ENCODE measurements at regions not wholly inside any gene's neighbourhood (a gene's known extent, or its start where the extent isn't known, plus 50 kb on each side); places are given as distances from the start of the nearest gene placed in this dataset.

DNA sequence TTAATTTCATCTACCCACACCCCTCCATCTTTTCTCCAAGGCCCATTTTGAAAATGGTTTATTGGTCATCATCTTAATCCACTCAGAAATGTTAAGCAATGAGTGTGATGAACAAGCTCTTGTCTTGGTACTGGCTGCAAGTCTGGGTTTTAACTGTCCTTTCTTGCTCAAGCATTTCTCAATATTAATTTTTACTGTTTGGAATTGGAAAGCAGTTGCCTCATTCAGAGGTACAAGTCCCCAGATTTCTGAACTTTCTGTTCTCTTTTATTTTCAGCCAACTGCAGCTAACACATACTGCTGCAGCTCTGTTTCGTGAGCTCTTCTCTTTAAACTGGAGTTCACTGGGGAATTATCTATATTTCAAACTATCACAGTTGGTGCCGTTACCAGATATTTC lies 99.4 kb upstream of the TEX51 start:
- Histone ChIP-seq H3K27me3 (no peaks in the 10 kb centered on the region), H3K27ac (no peak overlapping the region), H3K36me3 (no peaks in the 10 kb centered on the region), H3K9me3 (no peaks in the 10 kb centered on the region), H3K4me1 (ENCODE audit: insufficient read depth) (no peaks in the 10 kb centered on the region), H3K4me3 (no peak overlapping the region)
- no peak for DNase-seq
- intact Hi-C loops (cut with DNase I): no loop called here
- WGBS, 3 donors: 68 to 87% (median 70%) methylated on average over 2 of the region's 2 CpGs
- no peak for TF ChIP-seq EP300 (IDR thresholded peaks at IDR 0.05)

DNA sequence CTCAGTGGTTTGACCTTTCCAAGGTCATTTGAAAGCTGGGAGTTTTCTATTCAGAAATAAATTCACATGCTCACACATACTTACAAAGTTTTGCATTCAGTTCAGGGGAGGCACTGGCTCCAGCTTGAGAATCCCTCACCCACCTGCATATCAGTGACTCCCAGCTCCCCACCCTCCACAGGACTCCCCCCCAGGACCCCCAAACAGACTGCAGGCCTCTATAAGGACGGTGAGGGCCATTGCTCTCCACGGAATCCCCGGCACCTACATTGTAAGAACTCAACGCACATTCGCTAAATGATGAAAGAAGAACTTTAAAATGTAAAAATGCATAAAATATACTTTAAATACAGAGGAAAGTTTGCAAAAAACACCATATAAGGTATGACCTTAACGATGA lies 97.2 kb upstream of the TEX51 start:
- H3K36me3 ChIP-seq: no peaks in the 10 kb centered on the region
- TF ChIP-seq, protein P1, sequence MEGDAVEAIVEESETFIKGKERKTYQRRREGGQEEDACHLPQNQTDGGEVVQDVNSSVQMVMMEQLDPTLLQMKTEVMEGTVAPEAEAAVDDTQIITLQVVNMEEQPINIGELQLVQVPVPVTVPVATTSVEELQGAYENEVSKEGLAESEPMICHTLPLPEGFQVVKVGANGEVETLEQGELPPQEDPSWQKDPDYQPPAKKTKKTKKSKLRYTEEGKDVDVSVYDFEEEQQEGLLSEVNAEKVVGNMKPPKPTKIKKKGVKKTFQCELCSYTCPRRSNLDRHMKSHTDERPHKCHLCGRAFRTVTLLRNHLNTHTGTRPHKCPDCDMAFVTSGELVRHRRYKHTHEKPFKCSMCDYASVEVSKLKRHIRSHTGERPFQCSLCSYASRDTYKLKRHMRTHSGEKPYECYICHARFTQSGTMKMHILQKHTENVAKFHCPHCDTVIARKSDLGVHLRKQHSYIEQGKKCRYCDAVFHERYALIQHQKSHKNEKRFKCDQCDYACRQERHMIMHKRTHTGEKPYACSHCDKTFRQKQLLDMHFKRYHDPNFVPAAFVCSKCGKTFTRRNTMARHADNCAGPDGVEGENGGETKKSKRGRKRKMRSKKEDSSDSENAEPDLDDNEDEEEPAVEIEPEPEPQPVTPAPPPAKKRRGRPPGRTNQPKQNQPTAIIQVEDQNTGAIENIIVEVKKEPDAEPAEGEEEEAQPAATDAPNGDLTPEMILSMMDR (IDR thresholded peaks at IDR 0.05): no peak
- TF ChIP-seq POLR2A (IDR thresholded peaks at IDR 0.05): no peak
- no peak for TF ChIP-seq EP300 (IDR thresholded peaks at IDR 0.05)
- no peak overlapping the region for H3K27ac ChIP-seq
- H3K4me3 ChIP-seq: no peak overlapping the region
- DNase-seq: no peak
- H3K4me1 ChIP-seq (ENCODE audit: insufficient read depth): no peaks in the 10 kb centered on the region
- H3K27me3 ChIP-seq: no peaks in the 10 kb centered on the region
- WGBS, 3 donors: 76 to 83% (median 77%) methylated on average over 6 of the region's 6 CpGs
- intact Hi-C loops (cut with DNase I): no loop called here
- no peaks in the 10 kb centered on the region for H3K9me3 ChIP-seq

DNA sequence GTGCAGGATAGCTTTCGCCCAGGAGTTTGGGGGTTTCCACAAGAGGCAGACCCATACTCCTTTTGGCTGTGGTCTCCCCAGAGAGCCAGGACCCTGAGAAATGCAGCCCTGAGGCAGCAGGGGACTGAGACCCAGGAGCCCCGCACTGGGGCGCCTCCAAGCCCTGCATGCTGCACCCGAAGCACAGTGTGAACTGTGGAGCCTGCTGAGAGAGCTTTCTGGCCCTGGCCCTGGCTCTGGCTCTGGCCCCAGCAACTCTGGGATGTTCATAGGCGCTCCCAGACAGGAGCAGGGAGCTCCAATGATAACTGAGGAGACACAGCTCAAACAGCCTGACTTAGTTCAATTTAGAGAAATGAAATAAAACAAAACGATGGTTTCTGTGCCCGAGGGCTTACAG lies 96.4 kb upstream of the TEX51 start:
- Histone ChIP-seq H3K4me3 (no peak overlapping the region), H3K4me1 (ENCODE audit: insufficient read depth) (no peaks in the 10 kb centered on the region), H3K36me3 (no peaks in the 10 kb centered on the region), H3K27ac (no peak overlapping the region), H3K9me3 (no peaks in the 10 kb centered on the region), H3K27me3 (no peaks in the 10 kb centered on the region)
- no peak for TF ChIP-seq EP300 (IDR thresholded peaks at IDR 0.05)
- TF ChIP-seq, protein P1 (IDR thresholded peaks at IDR 0.05): no peak
- TF ChIP-seq POLR2A (IDR thresholded peaks at IDR 0.05): no peak
- no peak for DNase-seq
- 69 to 82% (median 81%) methylated on average over 7 of the region's 7 CpGs for WGBS, 3 donors
- intact Hi-C loops (cut with DNase I): no loop called here

DNA sequence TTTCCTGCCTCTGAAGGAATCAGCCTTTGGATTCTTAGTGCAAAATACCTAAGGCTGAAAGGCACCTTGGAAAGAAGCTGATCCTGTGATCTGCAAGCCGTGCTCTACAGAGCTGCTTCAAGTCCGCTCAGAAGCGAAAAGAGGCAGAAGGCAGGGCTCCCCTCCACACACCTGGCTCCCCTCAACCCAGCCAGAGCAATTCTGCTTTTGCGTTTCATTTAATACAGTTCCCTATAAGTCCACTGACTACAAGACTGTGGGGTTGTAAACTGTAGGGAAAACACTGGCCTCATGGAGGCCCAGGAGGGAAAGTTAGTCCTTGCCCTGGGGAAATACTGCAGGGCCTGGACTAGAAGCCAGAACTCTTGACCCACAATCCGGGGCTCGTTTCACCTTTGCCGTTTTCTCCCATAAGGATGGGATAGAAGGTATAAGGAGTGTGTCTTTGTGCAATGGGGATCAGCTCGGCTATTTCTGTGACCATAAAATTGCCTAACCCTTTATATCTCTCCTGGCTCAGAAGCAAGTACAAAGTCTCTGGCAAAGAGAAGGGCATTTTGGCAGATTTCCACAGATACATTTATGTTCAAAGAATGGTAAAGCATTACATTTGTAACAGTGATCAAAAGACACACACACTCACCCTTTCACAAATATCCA lies 95.8 kb upstream of the TEX51 start:
- 85 to 91% (median 90%) methylated on average over 8 of the region's 8 CpGs for WGBS, 3 donors
- Histone ChIP-seq H3K4me3 (no peak overlapping the region), H3K27ac (no peak overlapping the region), H3K9me3 (no peaks in the 10 kb centered on the region), H3K36me3 (no peaks in the 10 kb centered on the region), H3K4me1 (ENCODE audit: insufficient read depth) (no peaks in the 10 kb centered on the region), H3K27me3 (no peaks in the 10 kb centered on the region)
- TF ChIP-seq, protein P1 (IDR thresholded peaks at IDR 0.05): no peak
- no peak for TF ChIP-seq POLR2A (IDR thresholded peaks at IDR 0.05)
- no peak for TF ChIP-seq EP300 (IDR thresholded peaks at IDR 0.05)
- intact Hi-C loops (cut with DNase I): no loop called here
- no peak for DNase-seq

DNA sequence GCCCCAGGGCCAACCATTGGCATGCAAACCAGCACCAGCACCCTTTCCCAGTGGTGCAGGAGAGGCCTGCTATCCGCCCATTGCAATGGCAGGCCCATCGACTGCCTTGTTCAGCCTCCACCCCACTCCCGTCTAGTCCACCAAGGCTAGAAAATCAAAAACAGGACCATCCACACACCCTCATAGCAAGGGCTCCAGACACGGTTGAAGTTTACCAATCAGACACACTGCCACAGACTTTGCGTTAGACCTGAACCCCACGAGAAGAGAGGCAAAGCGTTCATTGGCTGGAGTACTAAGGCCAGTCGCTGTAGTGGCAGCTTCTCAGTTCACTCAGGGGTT lies 95.3 kb upstream of the TEX51 start:
- Histone ChIP-seq H3K4me1 (ENCODE audit: insufficient read depth) (no peaks in the 10 kb centered on the region), H3K9me3 (no peaks in the 10 kb centered on the region), H3K27ac (no peak overlapping the region), H3K4me3 (no peak overlapping the region), H3K27me3 (no peaks in the 10 kb centered on the region), H3K36me3 (no peaks in the 10 kb centered on the region)
- intact Hi-C loops (cut with DNase I): no loop called here
- no peak for DNase-seq
- TF ChIP-seq POLR2A (IDR thresholded peaks at IDR 0.05) (no peak), EP300 (IDR thresholded peaks at IDR 0.05) (no peak)
- TF ChIP-seq, protein P1 (IDR thresholded peaks at IDR 0.05): no peak
- 81 to 91% (median 87%) methylated on average over 8 of the region's 8 CpGs for WGBS, 3 donors
